GM12892 (cell line): ENCODE measurements at regions not wholly inside any gene's neighbourhood (a gene's known extent, or its start where the extent isn't known, plus 50 kb on each side); places are given as distances from the start of the nearest gene placed in this dataset.

Experiments used
- POLR2A ChIP-seq: IDR thresholded peaks from 2 replicates; pipeline ENCODE4 v1.6.1; 2011; ENCODE audit warnings: low read depth, low read length, control low read depth
- POLR2AphosphoS5 ChIP-seq: IDR thresholded peaks from 2 replicates; pipeline ENCODE4 v1.6.1; 2011; ENCODE audit warnings: low read depth, low read length, control low read depth
- TAF1 ChIP-seq: IDR thresholded peaks from 2 replicates; pipeline ENCODE4 v1.6.1; 2011; ENCODE audit warnings: low read depth, mild to moderate bottlenecking, control low read depth, low read length, borderline replicate concordance

- no peak for TF ChIP-seq POLR2A
- no peak for TF ChIP-seq POLR2AphosphoS5
- no peak for TF ChIP-seq TAF1
Measured at GRCh38 chr12:4046495-4046840, 173.3 kb upstream of the PARP11 start.
